Dedifferentiated amniotic fluid mesenchymal stem cell (primary cell): ENCODE measurements at regions not wholly inside any gene's neighbourhood (a gene's known extent, or its start where the extent isn't known, plus 50 kb on each side); places are given as distances from the start of the nearest gene placed in this dataset.

Experiments
- DNase-seq: peaks from one replicate; pipeline ENCODE4 v3.0.0-alpha.2; 2016; ENCODE audit errors: extremely low spot score

GRCh38 chr3:106175276-106175675, 306.5 kb upstream of the CBLB start:
- DNase-seq, result no peak

DNA sequence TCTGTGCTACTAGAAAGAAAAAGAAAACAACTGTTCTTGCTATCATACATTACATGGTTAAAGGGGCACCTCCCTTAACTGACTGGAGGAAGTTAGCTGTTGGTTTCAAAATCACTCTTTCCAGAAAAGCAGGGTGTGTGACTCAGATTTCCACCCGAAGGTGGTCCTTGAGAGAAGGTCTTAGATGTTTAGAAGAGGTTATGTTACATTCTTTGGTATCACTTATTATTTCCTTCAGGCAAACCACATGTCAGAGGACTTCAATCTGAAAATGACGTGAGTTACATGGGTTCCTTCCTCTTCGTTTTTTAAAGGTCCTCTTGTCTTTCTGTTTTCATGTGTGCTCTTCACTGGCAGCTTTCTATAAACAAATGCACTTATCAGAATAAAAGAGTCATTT, 307.9 kb upstream of the CBLB start:
- no peak for DNase-seq

- DNase-seq, result no peak
Measured at GRCh38 chr3:106182950-106183511, 314.2 kb upstream of the CBLB start.

- DNase-seq, result peak; percentile 38
Measured at GRCh38 chr3:106183762-106184391, 315.1 kb upstream of the CBLB start.

DNA sequence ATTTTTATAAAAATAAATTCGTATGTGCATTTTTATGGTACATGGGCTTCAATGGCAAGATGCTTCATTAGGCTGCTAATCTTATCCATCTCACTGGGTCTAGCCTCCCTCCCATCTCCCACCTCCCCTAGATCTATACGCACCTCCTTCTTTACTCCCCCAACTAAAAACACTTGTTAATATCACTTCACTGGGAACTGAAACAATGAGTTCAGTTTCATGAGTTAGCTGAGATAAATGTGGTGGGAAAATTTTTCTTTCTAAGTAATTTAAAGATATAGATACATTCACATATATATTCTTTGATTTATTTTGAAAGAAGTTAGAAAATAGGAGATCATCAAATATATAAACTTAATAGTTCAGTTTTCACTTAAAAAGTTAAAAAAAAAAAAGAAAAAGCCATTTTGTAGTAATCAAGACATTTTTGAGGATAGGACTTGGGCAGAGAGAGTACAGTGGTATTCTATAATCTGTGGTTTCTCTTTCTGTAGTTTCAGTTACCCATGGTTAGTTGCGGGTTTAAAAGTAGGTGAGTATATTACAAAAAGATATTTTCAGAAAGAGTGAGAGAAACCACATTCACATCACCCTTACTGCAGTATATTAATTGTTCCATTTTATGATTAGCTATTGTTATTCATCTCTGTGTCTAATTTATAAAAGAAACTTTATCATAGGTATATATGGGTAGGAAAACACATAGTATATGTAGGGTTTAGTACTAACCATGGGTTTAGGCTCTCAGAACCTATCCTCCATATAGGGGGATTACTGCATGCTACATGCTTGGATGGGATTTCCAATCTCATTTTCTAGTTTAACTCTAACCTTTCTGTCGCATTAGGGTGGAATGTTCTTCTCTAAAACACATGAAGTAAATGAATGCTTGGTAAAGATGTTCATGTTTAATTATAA, 316.0 kb upstream of the CBLB start:
- DNase-seq, result no peak

GRCh38 chr3:106185949-106186348, 317.1 kb upstream of the CBLB start:
- DNase-seq, result no peak

GRCh38 chr3:106190296-106190695, 321.5 kb upstream of the CBLB start:
- DNase-seq, result no peak

GRCh38 chr3:106191211-106191610, 322.4 kb upstream of the CBLB start:
- DNase-seq, result no peak

GRCh38 chr3:106191913-106192312, 323.1 kb upstream of the CBLB start:
- no peak for DNase-seq

DNA sequence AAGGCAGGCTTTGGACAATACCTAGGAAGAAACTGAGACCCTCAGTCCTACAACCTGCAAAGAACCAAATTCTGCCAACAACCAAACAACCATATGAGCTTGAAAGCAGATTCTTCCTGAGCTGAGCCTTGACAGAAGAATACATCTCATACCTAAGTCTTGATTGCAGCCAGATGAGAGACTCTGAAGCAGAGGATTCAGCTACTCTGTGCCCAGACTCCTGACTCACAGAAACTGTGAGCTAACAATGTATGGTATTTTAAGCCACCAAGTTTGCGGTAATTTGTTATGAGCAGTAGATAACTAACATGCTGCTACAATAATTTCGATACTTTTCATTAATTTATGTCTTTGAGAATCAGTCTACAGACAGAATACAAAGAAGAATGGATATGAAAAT, 325.1 kb upstream of the CBLB start:
- DNase-seq, result no peak

DNA sequence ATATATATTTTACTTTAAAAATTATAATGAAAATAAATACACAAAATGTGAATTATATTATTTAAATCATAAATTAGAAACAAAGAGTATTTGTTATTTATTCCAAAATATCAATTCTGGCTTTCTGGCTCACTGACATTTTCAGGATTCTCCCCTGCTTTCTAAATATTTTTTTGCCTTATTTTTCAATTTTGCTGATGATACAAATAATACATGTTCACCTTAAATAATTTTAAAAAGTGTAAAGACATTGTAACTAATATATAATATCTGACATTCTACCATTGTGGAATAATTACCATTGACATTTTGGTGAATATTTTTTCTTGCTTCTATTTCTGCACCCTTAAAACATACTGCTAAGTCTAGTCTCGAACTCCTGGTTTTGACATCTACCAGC, 325.9 kb upstream of the CBLB start:
- DNase-seq, result no peak

GRCh38 chr3:106197532-106198194, 328.9 kb upstream of the CBLB start:
- DNase-seq, result no peak

DNA sequence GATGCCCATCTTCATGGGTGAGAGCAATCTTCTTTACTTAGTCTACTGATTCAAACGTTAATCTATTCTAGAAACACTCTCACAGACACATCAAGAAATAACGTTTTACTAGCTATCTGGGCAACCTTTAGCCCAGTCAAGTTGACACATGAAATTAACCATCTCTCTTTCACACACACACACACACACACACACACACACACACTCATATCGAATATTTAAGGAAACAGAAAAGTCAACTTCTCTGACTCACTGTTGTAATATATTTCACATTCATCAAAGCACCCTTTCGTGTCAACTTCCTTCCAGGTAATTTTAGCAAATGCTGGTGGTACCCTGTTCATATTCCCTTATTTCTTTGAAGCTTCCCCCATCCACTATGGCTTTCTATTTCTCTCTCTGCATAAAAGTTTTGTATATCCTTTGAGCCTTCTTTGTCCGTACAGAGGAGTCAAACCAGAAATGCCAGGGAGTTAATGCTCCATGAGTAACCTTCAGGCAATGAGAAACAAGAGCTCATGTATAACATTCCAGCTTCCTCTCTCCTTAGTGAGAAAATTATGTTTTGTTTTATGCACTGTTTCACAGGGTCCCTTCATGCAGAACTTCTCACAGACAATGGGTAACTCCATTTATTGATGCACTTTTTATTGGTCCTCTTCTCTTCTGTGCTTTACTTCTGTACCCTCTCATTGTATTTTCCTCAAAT, 335.5 kb upstream of the CBLB start:
- DNase-seq, result no peak

- DNase-seq, result peak; percentile 50
Measured at GRCh38 chr3:106206146-106206545, 337.3 kb upstream of the CBLB start.

GRCh38 chr3:106206613-106207012, 337.8 kb upstream of the CBLB start:
- DNase-seq, result no peak

DNA sequence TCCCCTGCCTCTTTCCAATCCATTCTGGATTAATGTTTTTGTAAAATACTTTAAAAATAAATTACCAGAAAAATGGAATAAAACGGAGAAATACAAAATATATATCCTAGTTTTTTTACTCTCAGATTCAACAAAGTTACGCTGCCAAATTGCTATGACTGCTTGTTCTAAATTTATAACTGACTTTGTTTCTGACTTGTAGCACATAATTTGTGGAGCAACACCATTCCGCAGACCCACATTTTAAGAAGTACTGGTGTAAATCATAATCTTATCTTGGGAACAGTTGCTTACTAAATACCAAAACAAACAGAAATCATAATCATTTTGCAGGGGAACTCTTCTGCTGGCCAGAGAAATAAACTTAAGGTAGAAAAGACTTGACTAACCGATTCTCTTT, 339.4 kb upstream of the CBLB start:
- DNase-seq, result no peak

GRCh38 chr3:106208967-106209366, 340.2 kb upstream of the CBLB start:
- no peak for DNase-seq

DNA sequence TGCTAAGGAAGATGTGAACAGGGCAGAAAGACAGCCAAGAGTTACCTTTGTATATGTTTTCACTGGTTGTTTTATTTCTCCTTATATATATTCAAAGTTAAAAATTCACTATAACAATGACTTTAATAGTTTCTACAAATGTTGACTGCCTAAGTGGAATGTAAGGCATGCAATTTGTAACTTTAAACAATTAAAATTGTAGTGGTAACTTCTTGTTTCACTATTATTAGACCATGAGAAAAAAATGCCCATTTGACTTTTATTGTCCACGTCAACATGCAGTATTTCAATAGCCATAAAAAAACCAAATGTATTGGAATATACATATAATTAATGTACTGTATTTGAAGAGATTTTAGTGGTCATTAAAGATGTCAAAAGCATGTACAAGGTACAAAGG, 340.7 kb upstream of the CBLB start:
- no peak for DNase-seq

GRCh38 chr3:106210923-106211322, 342.1 kb upstream of the CBLB start:
- no peak for DNase-seq

DNA sequence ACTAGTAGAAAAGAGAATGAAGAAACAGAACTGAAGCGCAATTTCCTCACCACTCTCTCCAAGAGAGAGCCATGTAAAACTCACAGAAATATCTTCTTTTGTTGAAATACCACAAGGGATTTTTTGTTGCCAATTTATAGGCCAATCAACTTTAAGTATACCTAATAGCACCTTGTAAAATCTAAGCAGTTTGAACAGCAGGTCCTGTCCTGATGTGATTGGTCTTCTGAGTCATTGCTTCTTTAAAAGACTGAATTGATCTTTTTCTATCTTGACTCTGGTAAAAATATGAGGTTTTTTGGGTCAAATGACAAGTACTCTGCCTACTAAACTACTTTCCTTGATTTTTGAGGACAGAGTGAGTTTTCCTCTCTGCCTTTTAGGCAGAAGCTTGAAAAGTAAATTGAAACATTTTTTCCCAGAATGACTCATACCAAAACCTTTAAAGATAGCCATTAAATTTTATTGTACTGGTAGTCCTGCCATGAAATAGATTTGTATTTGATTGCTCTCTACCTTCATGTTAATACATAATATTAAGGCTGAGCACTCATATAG, 343.9 kb upstream of the CBLB start:
- no peak for DNase-seq

DNA sequence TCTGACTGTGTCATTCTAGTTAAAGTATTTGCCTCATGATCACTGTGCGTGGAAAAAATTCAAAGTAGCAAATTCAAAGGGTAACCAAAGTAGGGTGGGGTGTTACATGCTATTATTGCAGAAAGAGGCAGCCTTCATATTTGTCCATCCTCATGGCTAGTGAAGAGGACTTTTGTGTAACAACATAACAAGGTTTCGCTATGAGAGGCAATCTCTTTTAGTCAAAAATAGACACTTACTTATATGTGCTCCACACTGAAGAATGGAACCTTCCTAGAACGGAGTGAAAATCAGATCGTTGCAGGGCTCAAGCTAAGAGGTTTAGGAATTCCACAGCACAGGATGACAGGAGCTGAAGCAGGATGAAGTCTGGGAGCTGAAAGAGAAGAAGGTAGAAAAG, 345.1 kb upstream of the CBLB start:
- no peak for DNase-seq

- no peak for DNase-seq
Measured at GRCh38 chr3:106214641-106215040, 345.8 kb upstream of the CBLB start.
